SKM-1 (cell line): ENCODE measurements at regions not wholly inside any gene's neighbourhood (a gene's known extent, or its start where the extent isn't known, plus 50 kb on each side); places are given as distances from the start of the nearest gene placed in this dataset.
"Not testable (repeated sequence)": the region's sequence is repeated elsewhere in the genome, so short reads cannot be mapped to it uniquely, and the experiment has no call there.

Source experiments
- DNase-seq: peaks from one replicate; lab custom pipeline; 2025; ENCODE audit not compliant: unreplicated experiment; lab: John Stamatoyannopoulos, UW

- not testable (repeated sequence) for DNase-seq
Observed at GRCh38 chr5:87134513-87134912, 133.2 kb upstream of the RASA1 start.

GRCh38 chr5:87136096-87136495 is 131.6 kb upstream of the RASA1 start:
- DNase-seq: no peak

GRCh38 chr5:87136733-87137132 is 130.9 kb upstream of the RASA1 start:
- no peak for DNase-seq

DNA sequence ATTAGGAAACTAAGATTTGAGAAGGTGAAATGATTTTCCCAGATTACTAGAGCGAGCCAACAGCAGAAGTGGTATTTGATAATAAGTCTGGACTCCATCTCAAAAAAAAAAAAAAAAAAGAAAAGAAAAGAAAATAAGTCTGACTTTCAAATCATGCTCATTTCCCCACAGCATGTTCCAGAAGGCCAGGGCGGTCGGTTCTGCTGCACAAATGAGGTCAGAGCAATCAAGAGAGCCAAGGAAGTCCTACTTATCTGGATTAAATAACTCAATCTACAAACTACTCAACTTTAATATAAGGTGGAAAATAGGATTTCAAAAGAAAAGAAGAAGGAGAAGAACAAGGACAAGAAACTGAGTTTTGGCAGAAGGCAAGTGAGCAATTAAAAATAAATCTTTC is 130.4 kb upstream of the RASA1 start:
- DNase-seq: no peak

DNA sequence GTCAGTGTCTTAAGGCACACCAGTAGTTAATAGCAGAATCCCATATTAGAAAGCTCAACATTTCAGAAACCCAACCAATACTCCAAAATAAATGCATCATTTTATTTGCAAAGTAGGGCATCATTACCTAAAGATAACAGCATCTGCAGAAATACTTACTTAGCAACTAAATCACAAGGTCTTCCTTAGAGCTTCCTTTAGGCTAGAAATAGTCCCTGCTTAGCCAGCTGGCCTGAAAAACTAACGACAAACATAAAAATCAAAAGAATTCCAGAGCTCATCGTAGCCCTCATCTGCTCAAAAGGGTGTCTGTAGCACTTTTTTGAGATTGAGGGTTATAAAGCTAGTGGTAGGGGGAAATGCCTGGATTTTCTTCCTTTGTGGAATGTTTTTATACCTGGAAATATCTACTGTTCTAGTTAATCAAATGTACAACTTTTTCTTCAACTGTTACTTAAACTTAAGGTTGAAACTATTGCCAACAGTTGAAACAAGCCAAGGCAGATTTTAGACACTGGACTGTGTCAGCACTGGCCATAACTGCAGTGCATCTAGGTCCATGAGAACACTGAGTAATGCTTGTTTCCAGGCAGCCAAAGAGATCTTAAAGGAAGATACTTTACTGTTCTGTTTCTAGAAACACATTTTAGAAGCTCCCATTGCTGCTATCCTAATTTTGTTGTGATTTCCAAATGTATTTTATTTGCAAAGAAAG is 129.4 kb upstream of the RASA1 start:
- no peak for DNase-seq

- DNase-seq: no peak
Observed at GRCh38 chr5:87139795-87140194, 127.9 kb upstream of the RASA1 start.

GRCh38 chr5:87141544-87141943 is 126.1 kb upstream of the RASA1 start:
- no peak for DNase-seq

DNA sequence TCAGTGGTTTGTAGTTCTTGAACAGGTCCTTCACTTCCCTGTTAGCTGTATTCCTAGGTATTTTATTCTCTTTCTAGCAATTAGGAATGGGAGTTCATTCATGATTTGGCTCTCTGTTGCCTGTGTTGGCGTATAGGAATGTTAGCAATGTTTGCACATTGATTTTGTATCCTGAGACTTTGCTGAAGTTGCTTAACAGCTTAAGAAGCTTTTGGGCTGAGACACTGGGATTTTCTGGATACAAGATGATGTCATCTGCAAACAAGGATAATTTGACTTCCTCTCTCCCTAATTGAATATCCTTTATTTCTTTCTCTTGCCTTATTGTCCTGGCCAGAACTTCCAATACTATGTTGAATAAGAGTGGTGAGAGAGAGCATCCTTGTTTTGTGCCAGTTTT is 121.8 kb upstream of the RASA1 start:
- DNase-seq: not testable (repeated sequence)

GRCh38 chr5:87147441-87147840 is 120.2 kb upstream of the RASA1 start:
- DNase-seq: no peak

DNA sequence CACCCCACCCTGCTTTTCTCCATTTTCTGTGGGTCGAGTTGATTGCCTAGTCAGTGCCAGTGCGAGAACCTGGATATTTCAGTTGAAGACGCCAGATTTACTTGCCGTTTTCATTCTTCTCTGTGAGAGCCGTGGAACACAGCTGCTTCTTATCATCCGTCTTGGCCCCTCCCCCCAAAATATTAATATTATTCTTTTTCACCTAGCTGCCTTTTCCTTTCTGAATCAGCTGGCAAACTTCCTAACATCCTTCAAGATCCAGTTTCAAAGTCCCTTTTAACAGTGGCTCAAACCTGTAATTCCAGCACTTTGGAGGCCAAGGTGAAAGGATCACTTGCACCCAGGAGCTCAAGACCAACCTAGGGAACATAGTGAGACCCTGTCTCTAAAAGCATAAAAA is 117.1 kb upstream of the RASA1 start:
- DNase-seq: no peak

GRCh38 chr5:87151547-87151946 is 116.1 kb upstream of the RASA1 start:
- DNase-seq: no peak

GRCh38 chr5:87152886-87153285 is 114.8 kb upstream of the RASA1 start:
- no peak for DNase-seq

DNA sequence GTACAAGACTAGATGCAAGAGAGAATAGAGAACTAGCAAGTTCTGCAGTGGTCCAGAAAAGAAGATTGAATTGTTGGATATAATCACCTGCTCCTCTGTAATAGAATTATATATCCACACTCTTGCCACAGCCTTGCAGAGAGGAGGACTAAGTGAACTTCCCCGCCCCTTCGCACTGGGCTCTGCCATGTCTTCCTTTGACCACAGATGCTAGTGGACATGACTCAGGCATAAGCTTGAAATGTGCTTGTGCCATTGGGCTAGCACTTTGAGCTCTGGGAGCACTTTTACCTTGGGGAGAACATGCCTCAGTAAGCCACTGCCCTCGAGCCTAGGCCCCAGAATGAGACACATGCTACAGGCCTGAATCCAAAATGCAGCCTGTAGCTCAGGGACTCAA is 113.5 kb upstream of the RASA1 start:
- DNase-seq: no peak

DNA sequence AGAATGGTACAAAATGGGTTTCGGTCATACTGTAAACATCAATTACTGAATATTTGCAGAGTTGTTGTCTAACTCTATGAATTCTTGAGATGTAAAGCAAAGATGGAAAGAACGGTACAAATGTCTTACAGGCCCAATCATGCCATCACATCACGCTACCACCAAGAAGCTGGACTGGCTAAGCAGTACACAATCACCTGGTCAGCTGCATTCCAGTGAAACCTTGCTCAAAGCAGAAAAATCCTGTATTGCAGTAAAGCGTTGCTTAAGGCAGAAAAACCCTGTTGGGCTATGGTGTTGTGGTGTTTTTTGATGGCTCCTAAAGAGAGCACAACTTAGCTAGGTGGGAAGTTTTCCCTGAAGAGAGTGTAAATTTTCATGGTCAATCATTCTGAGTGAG is 112.6 kb upstream of the RASA1 start:
- no peak for DNase-seq

- DNase-seq: no peak
Observed at GRCh38 chr5:87156631-87157030, 111.1 kb upstream of the RASA1 start.

GRCh38 chr5:87164409-87164808 is 103.3 kb upstream of the RASA1 start:
- no peak for DNase-seq

- no peak for DNase-seq
Observed at GRCh38 chr5:87169300-87169991, 98.2 kb upstream of the RASA1 start.

GRCh38 chr5:87170799-87171198 is 96.9 kb upstream of the RASA1 start:
- DNase-seq: no peak

DNA sequence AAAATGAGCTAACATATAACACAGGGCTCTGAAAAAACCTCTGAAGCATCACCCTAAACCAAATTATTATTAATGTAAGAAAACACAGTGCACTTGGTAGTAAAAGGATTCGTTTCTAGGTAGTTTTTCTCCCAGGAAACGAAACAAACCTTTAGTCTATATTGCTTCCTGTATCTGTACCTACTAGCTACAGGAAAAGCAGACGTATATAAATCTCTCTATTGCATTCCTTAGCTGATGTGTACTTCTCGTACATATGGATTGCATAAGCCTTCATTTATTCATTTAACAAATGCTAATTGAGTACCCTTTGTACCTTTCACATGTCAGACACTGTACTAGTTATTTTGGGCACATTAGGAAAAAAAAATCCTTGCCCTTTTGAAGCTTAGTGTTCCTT is 85.0 kb upstream of the RASA1 start:
- DNase-seq: no peak

DNA sequence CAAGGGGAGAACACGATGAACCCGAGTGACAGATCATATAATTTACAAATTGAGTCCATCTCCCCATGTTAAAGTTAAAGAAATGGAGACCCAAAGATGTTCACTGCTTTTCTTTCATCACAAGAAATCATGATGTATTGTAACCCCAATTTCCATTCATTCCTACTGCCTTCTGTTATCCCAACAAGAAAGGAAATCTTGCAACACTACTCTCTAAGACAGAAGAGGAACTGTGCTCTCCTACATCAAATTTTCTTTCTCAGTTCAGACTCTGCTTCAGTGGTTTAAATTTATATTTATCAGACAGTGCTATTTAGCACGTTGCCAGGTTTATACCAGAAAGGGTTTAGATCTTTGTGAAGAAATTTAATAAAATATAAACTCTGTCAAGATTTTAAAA is 83.8 kb upstream of the RASA1 start:
- DNase-seq: peak; percentile 8

DNA sequence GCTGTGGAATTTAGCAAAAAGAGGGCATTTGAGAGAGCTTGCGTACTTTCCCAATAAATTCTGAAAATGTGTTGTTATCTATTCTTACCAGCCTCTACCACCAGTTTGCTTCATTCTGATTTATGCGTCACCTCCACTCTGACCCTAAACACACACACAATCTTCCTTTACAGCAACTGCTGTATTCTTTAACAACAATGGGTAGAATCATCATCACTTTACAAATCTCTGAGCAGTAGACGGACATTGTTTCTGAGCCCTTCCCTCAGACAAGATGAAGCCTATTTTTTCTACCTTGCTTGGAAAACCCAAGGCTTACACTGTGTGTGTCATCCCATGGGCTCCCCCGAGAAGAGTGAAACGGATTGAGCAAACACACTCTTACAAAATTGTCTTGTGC is 83.1 kb upstream of the RASA1 start:
- DNase-seq: no peak

DNA sequence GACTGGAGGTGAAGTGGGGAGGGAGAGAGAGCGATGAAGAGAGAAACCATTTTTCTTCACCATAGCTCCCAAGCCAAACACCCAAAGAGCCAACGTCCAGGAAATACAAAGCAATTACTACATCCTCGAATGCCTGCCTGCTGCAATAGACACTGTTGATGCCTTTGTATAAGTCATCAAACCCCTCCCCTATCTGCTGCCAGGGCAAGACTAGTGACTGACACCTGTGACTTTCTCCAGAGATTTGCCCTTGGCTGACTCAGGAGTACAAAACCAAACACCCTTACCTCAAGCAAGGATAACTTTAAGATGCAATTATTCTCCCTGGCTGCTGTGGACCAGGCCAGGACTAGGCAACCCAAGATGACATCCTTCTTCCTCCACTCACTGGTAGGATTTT is 81.8 kb upstream of the RASA1 start:
- DNase-seq: no peak

GRCh38 chr5:87188391-87188790 is 79.3 kb upstream of the RASA1 start:
- DNase-seq: no peak
